ENCODE measurements at regions not wholly inside any gene's neighbourhood (a gene's known extent, or its start where the extent isn't known, plus 50 kb on each side); places are given as distances from the start of the nearest gene placed in this dataset.

DNA sequence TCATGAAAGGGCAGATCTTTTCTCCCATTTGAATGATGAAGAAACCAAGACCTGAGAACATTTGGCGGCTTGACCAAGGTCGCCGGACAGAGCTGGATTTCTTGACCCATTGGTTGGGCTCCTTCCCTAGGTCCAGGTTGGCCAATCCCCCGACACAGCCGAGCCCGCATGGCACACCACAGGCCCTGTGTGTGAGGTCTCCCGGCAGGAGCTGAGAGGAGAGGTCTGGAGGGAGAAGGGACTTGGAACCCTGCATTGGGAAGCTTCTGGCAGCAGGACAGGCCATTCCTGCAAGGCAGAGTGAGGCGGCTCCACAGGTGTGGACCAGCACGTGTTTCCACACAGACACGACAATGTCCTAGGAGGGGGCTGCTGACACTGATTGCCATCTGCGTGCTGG is 98.6 kb upstream of the THY1 start:
- no peak overlapping the region for H3K9ac ChIP-seq
- Mint-ChIP-seq H3K27ac (no peak overlapping the region), H3K36me3 (no peaks in the 10 kb centered on the region), H3K4me1 (peaks cover 2% of the 10 kb centered on the region), H3K9me3 (peaks cover 5% of the 10 kb centered on the region), H3K27me3 (ENCODE audit: insufficient read depth, low read depth) (peaks cover 20% of the 10 kb centered on the region), H3K4me3 (no peak overlapping the region)
- no peaks in the 10 kb centered on the region for H3K27me3 ChIP-seq
- no peaks in the 10 kb centered on the region for H3K79me2 ChIP-seq (ENCODE audit: low read depth)
- no peak overlapping the region for H2AFZ ChIP-seq (replicated peaks)
- H3F3A ChIP-seq (ENCODE audit: low read depth): no peaks in the 10 kb centered on the region
- no peaks in the 10 kb centered on the region for H3K9me3 ChIP-seq (ENCODE audit: low read depth)
- H4K20me1 ChIP-seq (ENCODE audit: low read depth): peaks cover 4% of the 10 kb centered on the region
- no peaks in the 10 kb centered on the region for H3K4me1 ChIP-seq
- H3K4me2 ChIP-seq: no peak overlapping the region
- DNase-seq (ENCODE audit: low spot score): no peak
- no peaks in the 10 kb centered on the region for H3K36me3 ChIP-seq
- no peak overlapping the region for H3K4me3 ChIP-seq
- H3K27ac ChIP-seq: no peak overlapping the region
- TF ChIP-seq, protein P1, sequence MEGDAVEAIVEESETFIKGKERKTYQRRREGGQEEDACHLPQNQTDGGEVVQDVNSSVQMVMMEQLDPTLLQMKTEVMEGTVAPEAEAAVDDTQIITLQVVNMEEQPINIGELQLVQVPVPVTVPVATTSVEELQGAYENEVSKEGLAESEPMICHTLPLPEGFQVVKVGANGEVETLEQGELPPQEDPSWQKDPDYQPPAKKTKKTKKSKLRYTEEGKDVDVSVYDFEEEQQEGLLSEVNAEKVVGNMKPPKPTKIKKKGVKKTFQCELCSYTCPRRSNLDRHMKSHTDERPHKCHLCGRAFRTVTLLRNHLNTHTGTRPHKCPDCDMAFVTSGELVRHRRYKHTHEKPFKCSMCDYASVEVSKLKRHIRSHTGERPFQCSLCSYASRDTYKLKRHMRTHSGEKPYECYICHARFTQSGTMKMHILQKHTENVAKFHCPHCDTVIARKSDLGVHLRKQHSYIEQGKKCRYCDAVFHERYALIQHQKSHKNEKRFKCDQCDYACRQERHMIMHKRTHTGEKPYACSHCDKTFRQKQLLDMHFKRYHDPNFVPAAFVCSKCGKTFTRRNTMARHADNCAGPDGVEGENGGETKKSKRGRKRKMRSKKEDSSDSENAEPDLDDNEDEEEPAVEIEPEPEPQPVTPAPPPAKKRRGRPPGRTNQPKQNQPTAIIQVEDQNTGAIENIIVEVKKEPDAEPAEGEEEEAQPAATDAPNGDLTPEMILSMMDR (IDR thresholded peaks at IDR 0.05): no peak
- TF ChIP-seq EZH2phosphoT487 (IDR thresholded peaks at IDR 0.05) (no peak), EZH2 (IDR thresholded peaks at IDR 0.05) (no peak)

DNA sequence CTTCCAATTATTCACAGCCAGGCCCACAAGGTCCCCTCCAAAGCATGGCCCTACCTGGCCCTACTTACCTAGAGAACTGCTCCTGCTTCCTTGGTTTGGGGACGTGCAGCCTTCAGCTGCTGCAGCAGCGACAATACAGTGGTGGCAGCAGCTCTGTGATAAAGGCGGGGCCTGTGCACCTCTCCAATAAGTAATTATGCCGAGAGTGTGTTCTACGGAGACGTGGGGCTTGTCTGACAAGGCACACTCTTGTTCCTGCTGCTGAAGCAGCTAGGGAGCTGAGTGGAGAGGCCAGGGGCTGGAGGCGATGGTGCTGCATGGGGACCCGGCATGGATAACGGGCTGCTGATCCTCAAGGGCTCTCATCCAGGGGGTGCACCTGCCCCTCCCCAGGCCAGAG is 98.0 kb upstream of the THY1 start:
- DNase-seq (ENCODE audit: low spot score): no peak
- no peaks in the 10 kb centered on the region for H3F3A ChIP-seq (ENCODE audit: low read depth)
- H3K4me2 ChIP-seq: no peak overlapping the region
- no peak overlapping the region for H3K9ac ChIP-seq
- H3K79me2 ChIP-seq (ENCODE audit: low read depth): no peaks in the 10 kb centered on the region
- H3K27me3 ChIP-seq: no peaks in the 10 kb centered on the region
- H2AFZ ChIP-seq (replicated peaks): no peak overlapping the region
- peaks cover 5% of the 10 kb centered on the region for H3K9me3 Mint-ChIP-seq
- no peaks in the 10 kb centered on the region for H3K36me3 ChIP-seq
- peaks cover 20% of the 10 kb centered on the region for H3K27me3 Mint-ChIP-seq (ENCODE audit: insufficient read depth, low read depth)
- no peak overlapping the region for H3K4me3 ChIP-seq
- peaks cover 4% of the 10 kb centered on the region for H4K20me1 ChIP-seq (ENCODE audit: low read depth)
- H3K9me3 ChIP-seq (ENCODE audit: low read depth): no peaks in the 10 kb centered on the region
- H3K4me1 ChIP-seq: no peaks in the 10 kb centered on the region
- H3K36me3 Mint-ChIP-seq: no peaks in the 10 kb centered on the region
- H3K27ac ChIP-seq: no peak overlapping the region
- TF ChIP-seq EZH2phosphoT487 (IDR thresholded peaks at IDR 0.05) (no peak), EZH2 (IDR thresholded peaks at IDR 0.05) (no peak)
- TF ChIP-seq, protein P1 (IDR thresholded peaks at IDR 0.05): no peak
- H3K27ac Mint-ChIP-seq: no peak overlapping the region
- no peak overlapping the region for H3K4me3 Mint-ChIP-seq
- peaks cover 2% of the 10 kb centered on the region for H3K4me1 Mint-ChIP-seq

DNA sequence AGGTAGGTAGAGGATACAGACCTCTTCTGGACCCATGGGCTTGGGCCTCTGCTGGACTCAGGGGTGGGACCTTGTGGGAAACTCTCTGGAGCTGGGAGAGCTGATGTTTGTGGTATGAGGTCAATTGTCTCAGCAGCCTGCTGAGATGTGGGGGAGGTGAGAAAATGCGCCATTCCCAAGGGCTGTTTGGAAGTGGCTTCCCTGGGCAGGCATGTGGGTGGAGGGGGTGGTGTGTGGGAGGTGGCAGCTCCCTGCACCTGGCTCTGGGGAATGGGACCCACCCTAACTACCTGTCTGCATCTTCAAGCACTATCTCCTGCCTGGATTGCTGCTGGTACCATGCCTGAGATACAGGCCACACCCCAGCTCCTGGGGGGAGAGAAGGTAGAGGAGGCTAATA is 97.4 kb upstream of the THY1 start:
- no peak overlapping the region for H3K27ac Mint-ChIP-seq
- Histone ChIP-seq H3K4me2 (no peak overlapping the region), H3K79me2 (ENCODE audit: low read depth) (no peaks in the 10 kb centered on the region), H3K27ac (no peak overlapping the region), H3K36me3 (no peaks in the 10 kb centered on the region), H3K4me3 (no peak overlapping the region), H2AFZ (replicated peaks) (no peak overlapping the region), H3K9ac (no peak overlapping the region), H4K20me1 (ENCODE audit: low read depth) (peaks cover 4% of the 10 kb centered on the region), H3F3A (ENCODE audit: low read depth) (no peaks in the 10 kb centered on the region), H3K4me1 (no peaks in the 10 kb centered on the region), H3K27me3 (no peaks in the 10 kb centered on the region), H3K9me3 (ENCODE audit: low read depth) (no peaks in the 10 kb centered on the region)
- H3K36me3 Mint-ChIP-seq: no peaks in the 10 kb centered on the region
- H3K9me3 Mint-ChIP-seq: peaks cover 5% of the 10 kb centered on the region
- TF ChIP-seq EZH2phosphoT487 (IDR thresholded peaks at IDR 0.05) (no peak), EZH2 (IDR thresholded peaks at IDR 0.05) (no peak)
- TF ChIP-seq, protein P1 (IDR thresholded peaks at IDR 0.05): no peak
- H3K27me3 Mint-ChIP-seq (ENCODE audit: insufficient read depth, low read depth): peaks cover 15% of the 10 kb centered on the region
- no peak for DNase-seq (ENCODE audit: low spot score)
- H3K4me1 Mint-ChIP-seq: peaks cover 5% of the 10 kb centered on the region
- no peak overlapping the region for H3K4me3 Mint-ChIP-seq

Data from neural progenitor cell (in vitro differentiated cells).